ENCODE measurements at regions not wholly inside any gene's neighbourhood (a gene's known extent, or its start where the extent isn't known, plus 50 kb on each side); places are given as distances from the start of the nearest gene placed in this dataset.

DNA sequence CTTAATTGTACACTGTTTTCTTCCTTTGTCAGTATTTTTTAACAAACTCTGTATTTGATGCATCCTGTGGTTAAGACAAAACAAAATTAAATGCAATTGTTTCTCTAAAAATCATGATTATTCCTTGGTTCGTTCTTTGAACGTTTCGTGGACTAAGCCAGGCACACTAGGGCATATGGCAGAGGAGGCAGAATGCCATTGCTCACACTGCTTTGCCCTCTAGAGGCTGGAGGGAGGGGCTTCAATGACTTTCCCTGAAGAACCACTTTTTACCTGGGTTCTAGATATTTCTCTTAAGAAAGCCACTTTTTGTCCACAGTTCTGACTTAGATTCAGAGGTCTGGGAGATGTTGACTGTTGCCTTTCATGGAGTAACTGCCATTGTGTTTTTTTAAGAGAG is 236.2 kb upstream of the ADAMTSL1 start:
- TF ChIP-seq, protein P1, sequence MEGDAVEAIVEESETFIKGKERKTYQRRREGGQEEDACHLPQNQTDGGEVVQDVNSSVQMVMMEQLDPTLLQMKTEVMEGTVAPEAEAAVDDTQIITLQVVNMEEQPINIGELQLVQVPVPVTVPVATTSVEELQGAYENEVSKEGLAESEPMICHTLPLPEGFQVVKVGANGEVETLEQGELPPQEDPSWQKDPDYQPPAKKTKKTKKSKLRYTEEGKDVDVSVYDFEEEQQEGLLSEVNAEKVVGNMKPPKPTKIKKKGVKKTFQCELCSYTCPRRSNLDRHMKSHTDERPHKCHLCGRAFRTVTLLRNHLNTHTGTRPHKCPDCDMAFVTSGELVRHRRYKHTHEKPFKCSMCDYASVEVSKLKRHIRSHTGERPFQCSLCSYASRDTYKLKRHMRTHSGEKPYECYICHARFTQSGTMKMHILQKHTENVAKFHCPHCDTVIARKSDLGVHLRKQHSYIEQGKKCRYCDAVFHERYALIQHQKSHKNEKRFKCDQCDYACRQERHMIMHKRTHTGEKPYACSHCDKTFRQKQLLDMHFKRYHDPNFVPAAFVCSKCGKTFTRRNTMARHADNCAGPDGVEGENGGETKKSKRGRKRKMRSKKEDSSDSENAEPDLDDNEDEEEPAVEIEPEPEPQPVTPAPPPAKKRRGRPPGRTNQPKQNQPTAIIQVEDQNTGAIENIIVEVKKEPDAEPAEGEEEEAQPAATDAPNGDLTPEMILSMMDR (IDR thresholded peaks at IDR 0.05): no peak
- no peak for TF ChIP-seq POLR2A (IDR thresholded peaks at IDR 0.05)

Data from heart left ventricle (tissue), 13 donors.